ENCODE measurements at regions not wholly inside any gene's neighbourhood (a gene's known extent, or its start where the extent isn't known, plus 50 kb on each side); places are given as distances from the start of the nearest gene placed in this dataset.
"Not testable (repeated sequence)": the region's sequence is repeated elsewhere in the genome, so short reads cannot be mapped to it uniquely, and the experiment has no call there.

DNA sequence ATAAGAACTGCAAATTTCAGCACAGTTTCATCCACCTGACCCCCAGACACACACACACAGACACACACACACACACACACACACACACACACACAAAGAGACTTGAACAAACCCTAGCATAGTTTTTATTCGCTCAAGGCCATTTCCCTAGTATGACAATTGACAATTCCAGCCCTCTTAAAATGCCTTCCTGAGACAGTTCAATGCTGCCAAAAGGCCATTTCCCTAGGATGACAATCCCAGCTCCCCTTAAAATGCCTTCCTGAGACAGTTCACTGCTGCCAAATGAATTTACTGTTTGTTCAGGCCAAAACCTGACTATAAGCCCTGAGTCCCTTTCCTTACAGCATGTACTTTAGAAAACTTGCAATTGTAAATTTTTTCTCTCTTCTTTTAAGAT lies 259.5 kb upstream of the SLC7A11 start:
- no peak for DNase-seq (ENCODE audit: low read depth in 3 of 3)

- DNase-seq (ENCODE audit: low read depth in 3 of 3) = no peak
Measured at GRCh38 chr4:138500869-138501268, 258.7 kb upstream of the SLC7A11 start.

- DNase-seq (ENCODE audit: low read depth in 3 of 3) = no peak
Measured at GRCh38 chr4:138499627-138500026, 257.5 kb upstream of the SLC7A11 start.

DNA sequence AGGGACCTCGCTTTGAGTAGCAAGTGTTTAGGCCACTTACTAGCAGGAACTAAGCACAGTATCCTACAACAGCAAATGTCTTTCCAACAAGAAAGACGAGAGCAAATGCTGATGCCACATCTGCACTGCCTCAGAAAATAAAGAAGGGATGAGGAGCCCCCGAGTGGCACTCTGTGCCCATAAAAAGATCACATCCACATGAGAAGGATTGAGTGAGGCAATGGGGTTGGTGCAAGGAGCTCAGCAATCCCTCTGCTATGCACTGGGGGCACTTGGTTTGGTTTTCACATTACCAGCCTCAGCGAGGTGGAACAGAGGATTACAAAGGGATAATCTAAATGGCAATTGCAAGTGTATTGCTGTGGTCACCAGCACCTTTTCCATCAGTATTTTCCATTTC lies 252.8 kb upstream of the SLC7A11 start:
- no peak for DNase-seq (ENCODE audit: low read depth in 3 of 3)

GRCh38 chr4:138494116-138494515 lies 252.0 kb upstream of the SLC7A11 start:
- DNase-seq (ENCODE audit: low read depth in 3 of 3) = no peak

GRCh38 chr4:138492176-138492575 lies 250.0 kb upstream of the SLC7A11 start:
- no peak for DNase-seq (ENCODE audit: low read depth in 3 of 3)

- DNase-seq (ENCODE audit: low read depth in 3 of 3) = no peak
Measured at GRCh38 chr4:138488533-138488932, 246.4 kb upstream of the SLC7A11 start.

GRCh38 chr4:138487670-138488069 lies 245.5 kb upstream of the SLC7A11 start:
- DNase-seq (ENCODE audit: low read depth in 3 of 3) = no peak

- DNase-seq (ENCODE audit: low read depth in 3 of 3) = no peak
Measured at GRCh38 chr4:138487230-138487629, 245.1 kb upstream of the SLC7A11 start.

DNA sequence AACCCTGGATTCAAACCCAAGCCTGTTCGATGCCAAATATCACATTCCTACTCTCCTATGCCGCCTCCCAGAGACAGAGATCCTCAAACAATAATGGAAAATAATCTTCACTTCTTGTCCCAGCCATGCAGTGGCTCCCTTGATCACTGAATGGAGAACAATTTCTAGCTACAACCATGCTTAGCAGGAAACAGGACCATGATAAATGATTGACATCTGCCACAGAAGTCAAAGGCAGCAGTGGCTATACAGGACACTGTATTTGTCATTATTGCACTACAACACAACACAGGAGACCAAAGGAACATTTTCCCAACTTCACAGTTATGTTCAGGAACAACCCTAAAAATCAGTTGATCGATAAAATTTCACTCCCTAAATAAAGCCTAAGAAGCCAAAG lies 243.3 kb upstream of the SLC7A11 start:
- DNase-seq (ENCODE audit: low read depth in 3 of 3) = no peak

GRCh38 chr4:138475116-138475515 lies 233.0 kb upstream of the SLC7A11 start:
- DNase-seq (ENCODE audit: low read depth in 3 of 3) = no peak

GRCh38 chr4:138473339-138473738 lies 231.2 kb upstream of the SLC7A11 start:
- no peak for DNase-seq (ENCODE audit: low read depth in 3 of 3)

DNA sequence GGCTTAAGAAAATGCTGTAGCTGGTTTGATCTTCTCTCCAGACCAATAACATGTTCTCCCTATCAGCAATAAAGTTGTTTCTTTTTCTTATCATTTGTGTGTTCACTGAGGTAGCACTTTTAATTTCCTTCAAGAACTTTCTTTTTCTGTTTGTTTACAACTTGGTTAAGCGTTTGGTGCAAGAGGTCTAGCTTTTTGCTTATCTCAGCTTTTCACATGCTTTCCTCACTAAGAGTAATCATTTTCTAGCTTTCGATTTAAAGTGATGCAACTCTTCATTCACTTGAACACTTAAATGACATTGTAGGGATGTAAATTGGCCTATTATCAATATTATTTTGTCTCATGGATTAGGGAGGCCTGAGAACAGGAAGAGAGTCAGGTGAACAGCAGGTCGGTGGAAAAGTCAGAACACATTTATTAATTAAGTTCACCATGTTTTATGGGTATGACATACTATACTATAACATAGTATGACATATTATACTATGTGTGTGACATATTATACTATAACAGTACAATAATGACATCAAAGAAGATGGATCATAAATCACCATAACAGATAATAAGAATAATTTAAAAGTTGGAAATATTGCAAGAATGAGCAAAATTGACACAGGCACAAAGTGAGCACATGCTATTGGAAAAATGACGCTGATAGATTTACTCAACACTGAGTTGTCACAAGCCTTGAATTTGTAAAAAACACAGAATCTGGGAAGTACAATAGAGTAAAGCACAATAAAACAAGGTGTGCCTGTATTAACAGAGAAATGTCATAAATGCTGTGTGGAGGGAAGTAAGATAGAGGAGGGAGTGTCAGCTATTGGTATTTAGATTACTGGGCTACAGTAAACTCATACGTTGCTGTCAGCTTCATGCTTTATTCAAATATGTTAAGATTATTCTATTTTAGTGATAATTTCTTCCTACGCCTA lies 218.6 kb upstream of the SLC7A11 start:
- DNase-seq (ENCODE audit: low read depth in 3 of 3) = no peak

- no peak for DNase-seq (ENCODE audit: low read depth in 3 of 3)
Measured at GRCh38 chr4:138458751-138459150, 216.6 kb upstream of the SLC7A11 start.

- not testable (repeated sequence) for DNase-seq (ENCODE audit: low read depth in 3 of 3)
Measured at GRCh38 chr4:138456349-138456748, 214.2 kb upstream of the SLC7A11 start.

- no peak for DNase-seq (ENCODE audit: low read depth in 3 of 3)
Measured at GRCh38 chr4:138455097-138455496, 212.9 kb upstream of the SLC7A11 start.

DNA sequence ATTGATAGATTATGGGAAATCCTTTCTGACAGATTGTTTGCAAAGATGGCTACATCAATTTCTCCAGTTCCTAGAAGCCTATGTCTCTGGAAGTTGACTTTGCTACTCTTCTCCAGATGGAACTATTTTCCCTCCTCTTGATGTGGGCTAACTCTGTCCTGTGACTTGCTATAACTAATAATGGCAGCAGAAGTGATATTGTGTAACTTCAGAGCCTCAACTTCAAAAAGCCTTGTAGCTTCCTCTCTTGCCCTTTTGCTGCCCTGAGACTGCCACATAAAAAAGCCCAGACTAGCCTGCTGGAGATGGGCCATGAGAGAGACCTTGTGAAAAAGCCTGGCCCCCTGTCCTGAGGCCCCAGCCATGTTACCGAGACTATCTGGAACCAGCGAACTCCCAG lies 210.7 kb upstream of the SLC7A11 start:
- no peak for DNase-seq (ENCODE audit: low read depth in 3 of 3)

- DNase-seq (ENCODE audit: low read depth in 3 of 3) = no peak
Measured at GRCh38 chr4:138451276-138451663, 209.1 kb upstream of the SLC7A11 start.

DNA sequence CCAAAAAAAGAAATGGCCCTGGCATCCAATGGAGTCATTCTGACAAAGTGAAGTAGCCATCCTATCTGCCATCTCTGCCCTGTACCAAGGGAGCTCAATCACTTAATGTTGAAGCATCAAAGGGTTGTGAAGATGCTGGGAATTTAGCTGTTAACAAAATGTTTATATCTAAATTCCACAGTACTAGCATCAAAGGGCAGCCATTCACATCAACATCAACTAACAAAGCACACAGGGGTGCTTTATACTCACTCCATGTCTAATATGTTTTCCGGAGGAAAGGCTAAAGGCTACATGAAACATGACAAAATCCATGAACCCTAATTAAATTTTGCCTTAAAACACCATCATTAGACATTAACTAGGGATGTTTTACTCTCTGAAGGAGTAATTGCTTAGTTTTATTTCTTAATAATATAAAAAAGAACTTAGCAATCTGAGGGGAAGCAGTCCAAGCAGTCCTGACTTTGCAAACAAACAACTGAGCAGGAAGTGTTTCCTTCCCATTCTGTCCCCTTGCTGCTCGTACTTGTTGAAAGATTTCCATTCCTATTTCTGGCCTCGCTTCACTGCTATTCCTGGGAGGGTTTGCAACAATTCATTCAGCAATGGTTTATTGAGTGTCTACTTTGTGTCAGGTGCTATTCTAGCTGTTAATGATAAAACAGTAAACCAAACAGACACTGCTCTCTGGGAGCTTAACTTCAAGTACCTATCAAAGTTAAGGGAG lies 208.6 kb upstream of the SLC7A11 start:
- no peak for DNase-seq (ENCODE audit: low read depth in 3 of 3)

DNA sequence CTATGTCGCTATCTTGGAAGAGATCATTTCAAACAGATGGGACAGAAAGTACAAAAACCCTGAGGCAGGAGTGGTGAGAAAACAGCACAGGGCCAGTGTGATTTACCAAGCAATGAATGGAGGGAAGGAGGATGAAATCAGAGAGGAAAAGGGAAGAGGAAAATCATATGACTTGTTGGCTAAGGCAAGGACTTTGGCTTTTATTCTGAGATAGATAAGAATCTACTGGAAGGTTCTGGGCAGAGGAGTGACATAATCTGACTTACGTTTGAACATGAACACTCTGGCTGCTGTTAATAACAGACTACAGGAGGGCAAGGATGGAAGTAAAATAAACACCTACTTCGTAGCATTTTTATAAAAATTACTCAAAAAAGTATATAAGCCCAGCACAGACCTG lies 207.8 kb upstream of the SLC7A11 start:
- DNase-seq (ENCODE audit: low read depth in 3 of 3) = no peak

GRCh38 chr4:138448169-138448568 lies 206.0 kb upstream of the SLC7A11 start:
- no peak for DNase-seq (ENCODE audit: low read depth in 3 of 3)

- DNase-seq (ENCODE audit: low read depth in 3 of 3) = no peak
Measured at GRCh38 chr4:138446456-138446855, 204.3 kb upstream of the SLC7A11 start.

DNA sequence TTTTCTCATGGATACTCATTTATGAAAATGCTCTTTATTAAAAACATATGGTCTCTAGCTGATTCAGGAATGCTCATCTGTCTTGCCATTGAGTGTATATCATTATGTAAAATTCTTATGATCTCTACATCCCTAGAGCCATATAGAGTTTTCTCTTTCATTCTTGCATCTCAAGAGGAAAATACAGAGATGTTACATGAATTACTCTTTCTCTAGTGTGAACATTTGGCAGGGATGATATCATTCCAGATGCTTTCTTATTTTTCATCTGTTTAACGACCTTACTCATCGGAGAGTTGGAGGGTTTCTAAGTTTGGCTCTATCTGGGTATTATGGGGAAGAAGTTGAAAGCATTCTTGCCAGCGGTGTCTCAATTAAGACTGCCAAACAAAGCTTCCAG lies 202.9 kb upstream of the SLC7A11 start:
- no peak for DNase-seq (ENCODE audit: low read depth in 3 of 3)
